ENCODE measurements at regions not wholly inside any gene's neighbourhood (a gene's known extent, or its start where the extent isn't known, plus 50 kb on each side); places are given as distances from the start of the nearest gene placed in this dataset.
A peak's percentile ranks its signal among the peaks of the same experiment; 100 is the strongest.
"Not testable (repeated sequence)": the region's sequence is repeated elsewhere in the genome, so short reads cannot be mapped to it uniquely, and the experiment has no call there.

- H3K27me3 ChIP-seq (ENCODE audit: control insufficient read depth, insufficient read depth, low read length, poor library complexity, severe bottlenecking) = no peaks in the 10 kb centered on the region
- DNase-seq = no peak
- H3K9me3 ChIP-seq (ENCODE audit: control insufficient read depth, low read length) = peaks cover 22% of the 10 kb centered on the region
- Mint-ChIP-seq H3K27ac (no peak overlapping the region), H3K4me1 (no peaks in the 10 kb centered on the region), H3K27me3 (ENCODE audit: insufficient read depth) (no peaks in the 10 kb centered on the region), H3K9me3 (peaks cover 8% of the 10 kb centered on the region), H3K36me3 (ENCODE audit: low read depth) (no peaks in the 10 kb centered on the region), H3K4me3 (no peak overlapping the region)
- H3K36me3 ChIP-seq (ENCODE audit: control insufficient read depth, insufficient read depth, low read length) = no peaks in the 10 kb centered on the region
- no peak overlapping the region for H3K27ac ChIP-seq (ENCODE audit: low read depth, low read length)
- no peaks in the 10 kb centered on the region for H3K4me1 ChIP-seq (ENCODE audit: control insufficient read depth, insufficient read depth, low read length)
- no peak overlapping the region for H3K9ac ChIP-seq (ENCODE audit: extremely low read depth, low read length, poor library complexity, severe bottlenecking)
- peak overlapping the region; percentile 1 for H3K4me3 ChIP-seq (ENCODE audit: low read length)
- TF ChIP-seq, protein P1, sequence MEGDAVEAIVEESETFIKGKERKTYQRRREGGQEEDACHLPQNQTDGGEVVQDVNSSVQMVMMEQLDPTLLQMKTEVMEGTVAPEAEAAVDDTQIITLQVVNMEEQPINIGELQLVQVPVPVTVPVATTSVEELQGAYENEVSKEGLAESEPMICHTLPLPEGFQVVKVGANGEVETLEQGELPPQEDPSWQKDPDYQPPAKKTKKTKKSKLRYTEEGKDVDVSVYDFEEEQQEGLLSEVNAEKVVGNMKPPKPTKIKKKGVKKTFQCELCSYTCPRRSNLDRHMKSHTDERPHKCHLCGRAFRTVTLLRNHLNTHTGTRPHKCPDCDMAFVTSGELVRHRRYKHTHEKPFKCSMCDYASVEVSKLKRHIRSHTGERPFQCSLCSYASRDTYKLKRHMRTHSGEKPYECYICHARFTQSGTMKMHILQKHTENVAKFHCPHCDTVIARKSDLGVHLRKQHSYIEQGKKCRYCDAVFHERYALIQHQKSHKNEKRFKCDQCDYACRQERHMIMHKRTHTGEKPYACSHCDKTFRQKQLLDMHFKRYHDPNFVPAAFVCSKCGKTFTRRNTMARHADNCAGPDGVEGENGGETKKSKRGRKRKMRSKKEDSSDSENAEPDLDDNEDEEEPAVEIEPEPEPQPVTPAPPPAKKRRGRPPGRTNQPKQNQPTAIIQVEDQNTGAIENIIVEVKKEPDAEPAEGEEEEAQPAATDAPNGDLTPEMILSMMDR (conservative IDR thresholded peaks at IDR 0.05) = no peak
These were observed 139.8 kb downstream of the ARRDC3 start for GRCh38 chr5:91243286-91243685.

DNA sequence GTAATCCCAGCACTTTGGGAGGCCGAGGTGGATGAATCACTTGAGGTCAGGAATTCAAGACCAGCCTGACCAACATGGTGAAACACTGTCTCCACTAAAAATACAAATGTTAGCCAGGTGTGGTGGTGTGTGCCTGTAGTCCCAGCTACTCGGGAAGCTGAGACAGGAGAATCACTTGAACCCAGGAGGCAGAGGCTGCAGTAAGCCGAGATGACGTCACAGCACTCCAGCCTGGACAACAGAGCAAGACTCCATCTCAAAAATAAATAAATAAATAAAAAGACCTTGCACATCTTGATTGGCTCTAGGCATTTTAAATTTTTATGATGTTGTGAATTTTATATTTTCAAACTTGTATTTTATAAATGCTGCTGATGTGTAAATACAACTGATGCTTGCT, 141.7 kb downstream of the ARRDC3 start:
- H3K4me1 ChIP-seq (ENCODE audit: control insufficient read depth, insufficient read depth, low read length); H3K36me3 ChIP-seq (ENCODE audit: control insufficient read depth, insufficient read depth, low read length); H3K4me3 Mint-ChIP-seq; H3K4me1 Mint-ChIP-seq; H3K9ac ChIP-seq (ENCODE audit: extremely low read depth, low read length, poor library complexity, severe bottlenecking); H3K27me3 Mint-ChIP-seq (ENCODE audit: insufficient read depth); H3K36me3 Mint-ChIP-seq (ENCODE audit: low read depth); H3K27ac ChIP-seq (ENCODE audit: low read depth, low read length); H3K27ac Mint-ChIP-seq; H3K27me3 ChIP-seq (ENCODE audit: control insufficient read depth, insufficient read depth, low read length, poor library complexity, severe bottlenecking); DNase-seq; H3K9me3 Mint-ChIP-seq; H3K4me3 ChIP-seq (ENCODE audit: low read length): not testable (repeated sequence)
- peaks cover 22% of the 10 kb centered on the region for H3K9me3 ChIP-seq (ENCODE audit: control insufficient read depth, low read length)
- 71 to 89% methylated on average over 1 to 4 of the region's 4 CpGs for WGBS, 2 experiments (ENCODE audit: insufficient coverage in 1 of 2, insufficient read length in 1 of 2)

- Histone ChIP-seq H3K36me3 (ENCODE audit: control insufficient read depth, insufficient read depth, low read length) (no peaks in the 10 kb centered on the region), H3K4me1 (ENCODE audit: control insufficient read depth, insufficient read depth, low read length) (no peaks in the 10 kb centered on the region), H3K27me3 (ENCODE audit: control insufficient read depth, insufficient read depth, low read length, poor library complexity, severe bottlenecking) (no peaks in the 10 kb centered on the region), H3K9ac (ENCODE audit: extremely low read depth, low read length, poor library complexity, severe bottlenecking) (no peak overlapping the region), H3K9me3 (ENCODE audit: control insufficient read depth, low read length) (peaks cover 22% of the 10 kb centered on the region), H3K4me3 (ENCODE audit: low read length) (no peak overlapping the region), H3K27ac (ENCODE audit: low read depth, low read length) (no peak overlapping the region)
- Mint-ChIP-seq H3K27me3 (ENCODE audit: insufficient read depth) (no peaks in the 10 kb centered on the region), H3K4me3 (no peak overlapping the region), H3K9me3 (peaks cover 8% of the 10 kb centered on the region), H3K27ac (no peak overlapping the region), H3K36me3 (ENCODE audit: low read depth) (no peaks in the 10 kb centered on the region), H3K4me1 (no peaks in the 10 kb centered on the region)
- WGBS, 2 experiments (ENCODE audit: insufficient coverage in 1 of 2, insufficient read length in 1 of 2) = 98 to 100% methylated on average over 2 to 4 of the region's 4 CpGs
- TF ChIP-seq, protein P1 (conservative IDR thresholded peaks at IDR 0.05) = no peak
- no peak for DNase-seq
These were observed 142.9 kb downstream of the ARRDC3 start for GRCh38 chr5:91240175-91240574.

GRCh38 chr5:91235271-91235694, 147.8 kb downstream of the ARRDC3 start:
- peaks cover 2% of the 10 kb centered on the region for H3K4me1 Mint-ChIP-seq
- no peaks in the 10 kb centered on the region for H3K36me3 ChIP-seq (ENCODE audit: control insufficient read depth, insufficient read depth, low read length)
- no peaks in the 10 kb centered on the region for H3K27me3 ChIP-seq (ENCODE audit: control insufficient read depth, insufficient read depth, low read length, poor library complexity, severe bottlenecking)
- H3K27ac ChIP-seq (ENCODE audit: low read depth, low read length) = no peak overlapping the region
- DNase-seq = no peak
- H3K4me3 Mint-ChIP-seq = no peak overlapping the region
- no peaks in the 10 kb centered on the region for H3K36me3 Mint-ChIP-seq (ENCODE audit: low read depth)
- no peak overlapping the region for H3K4me3 ChIP-seq (ENCODE audit: low read length)
- H3K9me3 Mint-ChIP-seq = peaks cover 5% of the 10 kb centered on the region
- no peak overlapping the region for H3K9ac ChIP-seq (ENCODE audit: extremely low read depth, low read length, poor library complexity, severe bottlenecking)
- H3K4me1 ChIP-seq (ENCODE audit: control insufficient read depth, insufficient read depth, low read length) = no peaks in the 10 kb centered on the region
- H3K27ac Mint-ChIP-seq = no peak overlapping the region
- no peaks in the 10 kb centered on the region for H3K9me3 ChIP-seq (ENCODE audit: control insufficient read depth, low read length)
- TF ChIP-seq, protein P1 (conservative IDR thresholded peaks at IDR 0.05) = no peak
- WGBS, 2 experiments (ENCODE audit: insufficient coverage in 1 of 2, insufficient read length in 1 of 2) = 93% methylated on average over 2 of the region's 2 CpGs; no CpG with 5 or more reads in 1 of the 2 experiments
- H3K27me3 Mint-ChIP-seq (ENCODE audit: insufficient read depth) = no peaks in the 10 kb centered on the region

Data from endodermal cell (in vitro differentiated cells).